ENCODE measurements at regions not wholly inside any gene's neighbourhood (a gene's known extent, or its start where the extent isn't known, plus 50 kb on each side); places are given as distances from the start of the nearest gene placed in this dataset.

GRCh38 chr7:27397503-27397902, 154.9 kb downstream of the EVX1 start:
- Histone ChIP-seq H3K9ac (no peak overlapping the region), H3K27me3 (ENCODE audit: insufficient read depth) (peaks cover 6% of the 10 kb centered on the region; the same call in 1 of the 2 replicates), H3K4me1 (ENCODE audit: control insufficient read depth in 1 of 2, insufficient read depth in 2 of 2, low read depth in 1 of 2, low read length in 1 of 2) (no peaks in the 10 kb centered on the region), H3K36me3 (replicated peaks in 1 of 2; ENCODE audit: control insufficient read depth in 1 of 2, insufficient read depth in 2 of 2, low read length in 1 of 2) (no peaks in the 10 kb centered on the region), H3K4me2 (no peak overlapping the region), H3F3A (replicated peaks; ENCODE audit: insufficient read depth) (no peaks in the 10 kb centered on the region), H3K9me2 (no peaks in the 10 kb centered on the region), H3K9me3 (no peaks in the 10 kb centered on the region), H3K27ac (ENCODE audit: low read depth in 2 of 2, low read length in 1 of 2) (no peak overlapping the region), H4K20me1 (ENCODE audit: insufficient read depth) (no peaks in the 10 kb centered on the region; the same call in 1 of the 2 replicates), H3K79me2 (ENCODE audit: insufficient read depth) (no peaks in the 10 kb centered on the region), H2AFZ (ENCODE audit: low read depth) (no peak overlapping the region), H3K4me3 (ENCODE audit: low read depth in 2 of 2, low read length in 1 of 2) (no peak overlapping the region)
- no peak for DNase-seq
- POLR2A ChIA-PET, result no interaction called here
- CTCF ChIA-PET, result no interaction called here
- 32% methylated on average over 3 of the region's 3 CpGs for whole genome bisulfite sequencing (ENCODE audit: low lambda C conversion rate)
- no peak for TF ChIP-seq FOSL2 (IDR thresholded peaks at IDR 0.05; ENCODE audit: borderline replicate concordance, low read depth)
- TF ChIP-seq EZH2phosphoT487 (IDR thresholded peaks at IDR 0.05; ENCODE audit: borderline replicate concordance, low read depth), result no peak
- no peak for TF ChIP-seq RFX5 (IDR thresholded peaks at IDR 0.05; ENCODE audit: low read length)
- TF ChIP-seq TAF1 (IDR thresholded peaks at IDR 0.05; ENCODE audit: borderline replicate concordance, low read depth, low read length), result no peak
- TF ChIP-seq GATA2 (CRISPR knock-in tag; IDR thresholded peaks at IDR 0.05), result no peak
- TF ChIP-seq EP300 (IDR thresholded peaks at IDR 0.05; ENCODE audit: borderline replicate concordance in 1 of 2, low read depth in 1 of 2, low read length in 1 of 2), result no peak
- no peak for TF ChIP-seq MEF2A (IDR thresholded peaks at IDR 0.05; ENCODE audit: borderline replicate concordance, low read depth)
- no peak for TF ChIP-seq REST (IDR thresholded peaks at IDR 0.05; ENCODE audit: low read depth, low read length)
- TF ChIP-seq POLR2AphosphoS5 (IDR thresholded peaks at IDR 0.05; ENCODE audit: low read depth, low read length), result no peak
- TF ChIP-seq, protein P1, sequence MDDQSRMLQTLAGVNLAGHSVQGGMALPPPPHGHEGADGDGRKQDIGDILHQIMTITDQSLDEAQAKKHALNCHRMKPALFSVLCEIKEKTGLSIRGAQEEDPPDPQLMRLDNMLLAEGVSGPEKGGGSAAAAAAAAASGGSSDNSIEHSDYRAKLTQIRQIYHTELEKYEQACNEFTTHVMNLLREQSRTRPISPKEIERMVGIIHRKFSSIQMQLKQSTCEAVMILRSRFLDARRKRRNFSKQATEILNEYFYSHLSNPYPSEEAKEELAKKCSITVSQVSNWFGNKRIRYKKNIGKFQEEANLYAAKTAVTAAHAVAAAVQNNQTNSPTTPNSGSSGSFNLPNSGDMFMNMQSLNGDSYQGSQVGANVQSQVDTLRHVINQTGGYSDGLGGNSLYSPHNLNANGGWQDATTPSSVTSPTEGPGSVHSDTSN (IDR thresholded peaks at IDR 0.05), result no peak
- no peak for TF ChIP-seq FOXJ3 (CRISPR knock-in tag; IDR thresholded peaks at IDR 0.05)
- TF ChIP-seq NFIC (IDR thresholded peaks at IDR 0.05; ENCODE audit: borderline replicate concordance), result no peak
- no peak for TF ChIP-seq SMC3 (IDR thresholded peaks at IDR 0.05; ENCODE audit: low read depth, low read length)
- no peak for TF ChIP-seq MXI1 (IDR thresholded peaks at IDR 0.05; ENCODE audit: low read depth, low read length)

All from SK-N-SH (cell line).